Lower leg skin (tissue), 4 donors: ENCODE measurements at regions not wholly inside any gene's neighbourhood (a gene's known extent, or its start where the extent isn't known, plus 50 kb on each side); places are given as distances from the start of the nearest gene placed in this dataset.

Experiments
- DNase-seq, 2 donors: peaks; one replicate each; pipeline ENCODE4 v3.0.0-alpha.2; 2019; ENCODE audit warnings: low spot score in 2 of 2
- H3K4me3 ChIP-seq: fragments of 200-600 bp; sonication (generic); 2 replicates; pipeline ENCODE4 v1.5.1; 2017; ENCODE audit warnings: mild to moderate bottlenecking, low read depth; ENCODE audit not compliant: poor library complexity, severe bottlenecking
- CTCF ChIP-seq, 3 donors: fragments of 450-650 bp; IDR thresholded peaks; one replicate each; pipeline ENCODE4 v1.5.1; 2016; ENCODE audit warnings: antibody characterized with exemption in 3 of 3, mild to moderate bottlenecking in 3 of 3, moderate library complexity in 2 of 3
- POLR2A ChIP-seq, 2 donors: fragments of 450-650 bp; IDR thresholded peaks; one replicate each; pipeline ENCODE4 v1.6.1; 2016 to 2017; ENCODE audit warnings: antibody characterized with exemption in 2 of 2, mild to moderate bottlenecking in 1 of 2, moderate library complexity in 1 of 2
- WGBS, 2 donors: methylation state at CpG; one replicate each; pipeline ENCODE4 v1.1.5; 2018; 5-methylcytosine and 5-hydroxymethylcytosine counted together
- intact Hi-C: fragments of 100-400 bp; cut with DNase I; formaldehyde crosslinking; loops from one replicate; pipeline ENCODE4 v1.15.0; 2023; ENCODE audit warnings: low total_unique reads

- DNase-seq = no peak
- H3K4me3 ChIP-seq = no peak overlapping the region
- intact Hi-C loops = no loop called here
- 74 to 77% methylated on average over 6 of the region's 6 CpGs for WGBS, 2 donors
- TF ChIP-seq CTCF (IDR thresholded peaks at IDR 0.05) (no peak), POLR2A (IDR thresholded peaks at IDR 0.05) (no peak)
Measured at GRCh38 chr1:30011970-30012369, 711.4 kb downstream of the MATN1 start.

GRCh38 chr1:30010506-30011106, 712.8 kb downstream of the MATN1 start:
- 76 to 80% methylated on average over 12 to 14 of the region's 16 CpGs for WGBS, 2 donors
- H3K4me3 ChIP-seq = no peak overlapping the region
- intact Hi-C loops = no loop called here
- no peak for DNase-seq
- no peak for TF ChIP-seq CTCF (IDR thresholded peaks at IDR 0.05)
- no peak for TF ChIP-seq POLR2A (IDR thresholded peaks at IDR 0.05)

GRCh38 chr1:30009720-30010119, 713.7 kb downstream of the MATN1 start:
- TF ChIP-seq CTCF (IDR thresholded peaks at IDR 0.05) (no peak), POLR2A (IDR thresholded peaks at IDR 0.05) (no peak)
- no peak overlapping the region for H3K4me3 ChIP-seq
- WGBS, 2 donors = 34 to 75% methylated on average over 2 of the region's 2 CpGs
- no peak for DNase-seq
- intact Hi-C loops = no loop called here

GRCh38 chr1:30008998-30009657, 714.3 kb downstream of the MATN1 start:
- H3K4me3 ChIP-seq = no peak overlapping the region
- 65 to 66% methylated on average over 12 of the region's 12 CpGs for WGBS, 2 donors
- TF ChIP-seq POLR2A (IDR thresholded peaks at IDR 0.05) (no peak), CTCF (IDR thresholded peaks at IDR 0.05) (no peak)
- intact Hi-C loops = no loop called here
- no peak for DNase-seq

GRCh38 chr1:30008372-30008997, 714.9 kb downstream of the MATN1 start:
- no peak overlapping the region for H3K4me3 ChIP-seq
- TF ChIP-seq CTCF (IDR thresholded peaks at IDR 0.05) (no peak), POLR2A (IDR thresholded peaks at IDR 0.05) (no peak)
- intact Hi-C loops = no loop called here
- DNase-seq = no peak
- 25 to 41% methylated on average over 6 of the region's 6 CpGs for WGBS, 2 donors
